SK-N-SH (cell line): ENCODE measurements at regions not wholly inside any gene's neighbourhood (a gene's known extent, or its start where the extent isn't known, plus 50 kb on each side); places are given as distances from the start of the nearest gene placed in this dataset.

Source experiments
- CTCF ChIA-PET: fragments of 300-600, 350-600 bp; formaldehyde crosslinking; extraction: SDS; loops from one replicate; lab custom pipeline; 2021; lab: Yijun Ruan, JAX
- POLR2A ChIA-PET: fragments of 350-600 bp; sonication (Branson Sonifier 250); formaldehyde crosslinking; extraction: SDS; loops from one replicate; lab custom pipeline; 2020; ENCODE audit warnings: antibody characterized with exemption, inconsistent platforms; lab: Yijun Ruan, JAX
- DNase-seq: peaks from one replicate; pipeline ENCODE4 v3.0.0; 2012
- H2AFZ ChIP-seq: fragments of 200-600 bp; sonication (generic); 2 replicates; pipeline ENCODE4 v1.8.1; 2016; ENCODE audit warnings: antibody characterized with exemption, mild to moderate bottlenecking, low read depth
- H3F3A ChIP-seq: fragments of 200-600 bp; sonication (generic); replicated peaks from 2 replicates; pipeline ENCODE3; 2016; ENCODE audit warnings: antibody characterized with exemption, mild to moderate bottlenecking; ENCODE audit not compliant: insufficient read depth
- H3K27ac ChIP-seq, 2 experiments: fragments of 200-500 bp in 1 of 2; fragments of 200-600 bp in 1 of 2; sonication (Bioruptor generic) in 1 of 2; sonication (generic), shearing (Covaris generic) in 1 of 2; 2 replicates each; pipeline versions ENCODE4 v1.5.1 to v1.6.1; 2014 to 2016; ENCODE audit warnings: low read depth in 2 of 2, inconsistent platforms in 1 of 2, low read length in 1 of 2, mild to moderate bottlenecking in 1 of 2, mixed read lengths in 1 of 2
- H3K27me3 ChIP-seq: fragments of 200-600 bp; sonication (generic), shearing (Covaris generic); 2 replicates; pipeline ENCODE4 v1.6.1; 2016; ENCODE audit warnings: mixed run types; ENCODE audit not compliant: insufficient read depth
- H3K36me3 ChIP-seq, 2 experiments: fragments of 200-500 bp in 1 of 2; fragments of 200-600 bp in 1 of 2; sonication (Bioruptor generic) in 1 of 2; sonication (generic) in 1 of 2; replicated peaks in 1 of 2; 2 replicates each; pipeline versions ENCODE3 to v1.5.1; 2014 to 2016; ENCODE audit warnings: low read length in 1 of 2, mild to moderate bottlenecking in 1 of 2; ENCODE audit not compliant: insufficient read depth in 2 of 2, control insufficient read depth in 1 of 2
- H3K4me1 ChIP-seq, 2 experiments: fragments of 200-500 bp in 1 of 2; fragments of 200-600 bp in 1 of 2; sonication (Bioruptor generic) in 1 of 2; sonication (generic), shearing (Covaris generic) in 1 of 2; 2 replicates each; pipeline versions ENCODE4 v1.5.1 to v1.6.1; 2014 to 2016; ENCODE audit warnings: low read depth in 1 of 2, low read length in 1 of 2, mixed run types in 1 of 2; ENCODE audit not compliant: insufficient read depth in 2 of 2, control insufficient read depth in 1 of 2
- H3K4me2 ChIP-seq: fragments of 200-600 bp; sonication (generic), shearing (Covaris generic); 2 replicates; pipeline ENCODE4 v1.6.1; 2017; ENCODE audit warnings: mixed run types
- H3K4me3 ChIP-seq, 2 experiments: fragments of 200-500 bp in 1 of 2; fragments of 200-600 bp in 1 of 2; sonication (Bioruptor generic) in 1 of 2; sonication (generic), shearing (Covaris generic) in 1 of 2; 2 replicates each; pipeline versions ENCODE4 v1.5.1 to v1.8.1; 2014 to 2016; ENCODE audit warnings: low read depth in 2 of 2, inconsistent platforms in 1 of 2, low read length in 1 of 2, mild to moderate bottlenecking in 1 of 2, mixed read lengths in 1 of 2, moderate library complexity in 1 of 2
- H3K79me2 ChIP-seq: fragments of 200-600 bp; sonication (generic); 2 replicates; pipeline ENCODE4 v1.8.1; 2017; ENCODE audit warnings: mild to moderate bottlenecking; ENCODE audit not compliant: insufficient read depth
- H3K9ac ChIP-seq: fragments of 200-600 bp; sonication (generic); 2 replicates; pipeline ENCODE4 v1.6.1; 2017; ENCODE audit warnings: mixed run types
- H3K9me2 ChIP-seq: fragments of 200-600 bp; sonication (generic); 2 replicates; pipeline ENCODE4 v1.6.1; 2017; ENCODE audit warnings: mixed run types
- H3K9me3 ChIP-seq: fragments of 200-600 bp; sonication (generic); 2 replicates; pipeline ENCODE4 v1.6.1; 2017; ENCODE audit warnings: mixed run types, mild to moderate bottlenecking, moderate library complexity
- H4K20me1 ChIP-seq: fragments of 200-600 bp; sonication (generic); 2 replicates; pipeline ENCODE4 v1.6.1; 2017; ENCODE audit warnings: mild to moderate bottlenecking, mixed run types; ENCODE audit not compliant: insufficient read depth
- CHD2 ChIP-seq: fragments of 150-350 bp; IDR thresholded peaks from 2 replicates; pipeline ENCODE4 v1.6.1; 2018; ENCODE audit warnings: low read length; ENCODE audit not compliant: partially characterized antibody
- ELF1 ChIP-seq: IDR thresholded peaks from 2 replicates; pipeline ENCODE4 v1.4.0; 2012
- EP300 ChIP-seq, 2 experiments: IDR thresholded peaks; 2 replicates each; pipeline versions ENCODE4 v1.4.0 to v1.6.1; 2012; ENCODE audit warnings: borderline replicate concordance in 1 of 2, low read depth in 1 of 2, low read length in 1 of 2
- EZH2phosphoT487 ChIP-seq: fragments of 200-600 bp; sonication (generic); IDR thresholded peaks from 2 replicates; pipeline ENCODE4 v1.6.1; 2017; ENCODE audit warnings: low read depth, mixed run types, mild to moderate bottlenecking, antibody characterized with exemption, moderate library complexity, borderline replicate concordance
- FOXJ3 ChIP-seq: sonication (generic); formaldehyde crosslinking; IDR thresholded peaks from 2 replicates; pipeline ENCODE4 v1.5.1; 2020; ENCODE audit warnings: mild to moderate bottlenecking, missing genetic modification reagents
- GABPA ChIP-seq: IDR thresholded peaks from 2 replicates; pipeline ENCODE4 v1.4.0; 2012; ENCODE audit warnings: low read depth, mild to moderate bottlenecking
- GATA2 ChIP-seq: sonication (generic); formaldehyde crosslinking; IDR thresholded peaks from 2 replicates; pipeline ENCODE4 v1.5.0; 2020; ENCODE audit warnings: mild to moderate bottlenecking, missing genetic modification reagents
- IRF3 ChIP-seq: fragments of 150-350 bp; IDR thresholded peaks from 2 replicates; pipeline ENCODE4 v1.6.1; 2016; ENCODE audit warnings: mild to moderate bottlenecking, low read depth, low read length
- MAX ChIP-seq: IDR thresholded peaks from 2 replicates; pipeline ENCODE4 v1.4.0; 2012; ENCODE audit warnings: low read depth
- NRF1 ChIP-seq: IDR thresholded peaks from 2 replicates; pipeline ENCODE4 v1.6.1; 2012; ENCODE audit warnings: low read depth, mild to moderate bottlenecking, low read length
- POLR2AphosphoS5 ChIP-seq: IDR thresholded peaks from 2 replicates; pipeline ENCODE4 v1.6.1; 2012; ENCODE audit warnings: low read depth, low read length
- RCOR1 ChIP-seq: fragments of 150-350 bp; IDR thresholded peaks from 2 replicates; pipeline ENCODE4 v1.6.1; 2017; ENCODE audit warnings: antibody characterized with exemption, low read length
- REST ChIP-seq: IDR thresholded peaks from 2 replicates; pipeline ENCODE4 v1.6.1; 2012; ENCODE audit warnings: mild to moderate bottlenecking, low read depth, low read length, moderate library complexity
- USF1 ChIP-seq: IDR thresholded peaks from 2 replicates; pipeline ENCODE4 v1.4.0; 2012; ENCODE audit warnings: low read depth, borderline replicate concordance
- YY1 ChIP-seq: IDR thresholded peaks from 2 replicates; pipeline ENCODE4 v1.4.0; 2012; ENCODE audit warnings: low read depth, mild to moderate bottlenecking
- WGBS: methylation state at CpG from one replicate; pipeline ENCODE4 v1.1.6; 2017; ENCODE audit warnings: low lambda C conversion rate; 5-methylcytosine and 5-hydroxymethylcytosine counted together

- no peaks in the 10 kb centered on the region for H3F3A ChIP-seq
- ChIA-PET CTCF (interaction anchor here (1.0 to 1.2 kb wide), 2 partner anchors 117 to 296 kb away, joined by 3 to 4 read pairs; no protein-coding TSS in a partner anchor), POLR2A (no interaction called here)
- WGBS: 86% methylated on average over 1 of the region's 1 CpG
- no peak overlapping the region for H3K9ac ChIP-seq
- no peak overlapping the region for H3K4me2 ChIP-seq
- H3K36me3 ChIP-seq: no peaks in the 10 kb centered on the region
- no peak overlapping the region for H2AFZ ChIP-seq
- no peaks in the 10 kb centered on the region for H3K9me2 ChIP-seq
- no peaks in the 10 kb centered on the region for H3K9me3 ChIP-seq
- H3K27me3 ChIP-seq: no peaks in the 10 kb centered on the region
- no peak for DNase-seq
- no peaks in the 10 kb centered on the region for H3K79me2 ChIP-seq
- H4K20me1 ChIP-seq: no peaks in the 10 kb centered on the region
- no peak for TF ChIP-seq MAX
- no peak for TF ChIP-seq GATA2 (CRISPR knock-in tag)
- no peak for TF ChIP-seq POLR2AphosphoS5
- no peak for TF ChIP-seq RCOR1
- no peak overlapping the region for H3K27ac ChIP-seq
- no peak overlapping the region for H3K4me3 ChIP-seq
- no peaks in the 10 kb centered on the region for H3K4me1 ChIP-seq
Observed at GRCh38 chr2:48124592-48124991, 189.9 kb upstream of the FOXN2 start.

- no peak overlapping the region for H3K4me2 ChIP-seq
- no peak overlapping the region for H3K27ac ChIP-seq
- H3K4me3 ChIP-seq: no peak overlapping the region
- H3K27me3 ChIP-seq: no peaks in the 10 kb centered on the region
- no peak overlapping the region for H3K9ac ChIP-seq
- DNase-seq: no peak
- H3K79me2 ChIP-seq: no peaks in the 10 kb centered on the region
- 85% methylated on average over 3 of the region's 3 CpGs for WGBS
- H3K4me1 ChIP-seq: no peaks in the 10 kb centered on the region; a peak in 1 of 4 replicates
- H3K9me3 ChIP-seq: no peaks in the 10 kb centered on the region
- no peaks in the 10 kb centered on the region for H3F3A ChIP-seq
- H2AFZ ChIP-seq: no peak overlapping the region
- H4K20me1 ChIP-seq: no peaks in the 10 kb centered on the region
- ChIA-PET CTCF (interaction anchor here (1.0 kb wide), 1 partner anchor 294 kb away, joined by 3 read pairs; no protein-coding TSS in a partner anchor), POLR2A (no interaction called here)
- H3K9me2 ChIP-seq: no peaks in the 10 kb centered on the region
- TF ChIP-seq YY1: no peak
- TF ChIP-seq EP300 (IDR thresholded peaks at IDR 0.05; ENCODE audit: borderline replicate concordance in 1 of 2, low read depth in 1 of 2, low read length in 1 of 2): no peak
- TF ChIP-seq CHD2: no peak
- no peak for TF ChIP-seq RCOR1
- TF ChIP-seq NRF1: no peak
- no peak for TF ChIP-seq MAX
- no peak for TF ChIP-seq FOXJ3 (CRISPR knock-in tag)
- TF ChIP-seq IRF3: no peak
- TF ChIP-seq USF1: no peak
- no peak for TF ChIP-seq EZH2phosphoT487
- no peak for TF ChIP-seq GATA2 (CRISPR knock-in tag)
- no peak for TF ChIP-seq ELF1
- no peak for TF ChIP-seq GABPA
- no peak for TF ChIP-seq REST
- H3K36me3 ChIP-seq: no peaks in the 10 kb centered on the region
Observed at GRCh38 chr2:48126162-48126561, 188.3 kb upstream of the FOXN2 start.
